Vagina (tissue), 2 donors: ENCODE measurements at regions not wholly inside any gene's neighbourhood (a gene's known extent, or its start where the extent isn't known, plus 50 kb on each side); places are given as distances from the start of the nearest gene placed in this dataset.

Source experiments
- CTCF ChIP-seq, 3 experiments: fragments of 450-650 bp in 2 of 3; fragments of 200-600 bp in 1 of 3; sonication (generic) in 1 of 3; IDR thresholded peaks; one replicate each; pipeline ENCODE4 v1.5.1; 2017 to 2019; ENCODE audit warnings: antibody characterized with exemption in 3 of 3, mild to moderate bottlenecking in 2 of 3, moderate library complexity in 2 of 3
- POLR2A ChIP-seq, 2 donors: fragments of 450-650 bp; IDR thresholded peaks; one replicate each; pipeline ENCODE4 v1.6.1; 2017; ENCODE audit warnings: antibody characterized with exemption in 2 of 2, mild to moderate bottlenecking in 2 of 2, moderate library complexity in 2 of 2

GRCh38 chr13:80955501-80955900 is 614.6 kb upstream of the SPRY2 start:
- TF ChIP-seq CTCF (IDR thresholded peaks at IDR 0.05), result no peak
- TF ChIP-seq POLR2A (IDR thresholded peaks at IDR 0.05), result no peak
